HG03354 (cell line): ENCODE measurements at regions not wholly inside any gene's neighbourhood (a gene's known extent, or its start where the extent isn't known, plus 50 kb on each side); places are given as distances from the start of the nearest gene placed in this dataset.

Source experiments
- ATAC-seq: cut with Tn5 transposase; IDR thresholded peaks from one replicate; pipeline ENCODE4 v1.9.1; 2021; ENCODE audit warnings: mild to moderate bottlenecking; ENCODE audit not compliant: unreplicated experiment, poor library complexity, severe bottlenecking

- no peak for ATAC-seq
Observed at GRCh38 chr7:49243521-49243920, 319.2 kb downstream of the CDC14C start.

GRCh38 chr7:49244543-49244942, 320.2 kb downstream of the CDC14C start:
- no peak for ATAC-seq

- ATAC-seq: no peak
Observed at GRCh38 chr7:49245062-49245461, 320.7 kb downstream of the CDC14C start.

GRCh38 chr7:49247759-49248158, 323.4 kb downstream of the CDC14C start:
- ATAC-seq: no peak

- no peak for ATAC-seq
Observed at GRCh38 chr7:49255054-49255453, 330.7 kb downstream of the CDC14C start.

GRCh38 chr7:49260538-49260937, 336.2 kb downstream of the CDC14C start:
- no peak for ATAC-seq

- no peak for ATAC-seq
Observed at GRCh38 chr7:49261928-49262327, 337.6 kb downstream of the CDC14C start.

GRCh38 chr7:49264530-49264929, 340.2 kb downstream of the CDC14C start:
- no peak for ATAC-seq

GRCh38 chr7:49273897-49274296, 349.6 kb downstream of the CDC14C start:
- ATAC-seq: no peak

GRCh38 chr7:49279891-49280290, 355.5 kb downstream of the CDC14C start:
- no peak for ATAC-seq

- no peak for ATAC-seq
Observed at GRCh38 chr7:49287653-49288052, 363.3 kb downstream of the CDC14C start.

GRCh38 chr7:49294611-49295010, 370.3 kb downstream of the CDC14C start:
- ATAC-seq: no peak

- ATAC-seq: no peak
Observed at GRCh38 chr7:49295146-49295545, 370.8 kb downstream of the CDC14C start.

GRCh38 chr7:49297958-49298357, 373.6 kb downstream of the CDC14C start:
- ATAC-seq: no peak

GRCh38 chr7:49308787-49309186, 384.4 kb downstream of the CDC14C start:
- ATAC-seq: no peak

- no peak for ATAC-seq
Observed at GRCh38 chr7:49320083-49320482, 395.7 kb downstream of the CDC14C start.

- ATAC-seq: no peak
Observed at GRCh38 chr7:49321843-49322242, 397.5 kb downstream of the CDC14C start.

- no peak for ATAC-seq
Observed at GRCh38 chr7:49322476-49322875, 398.1 kb downstream of the CDC14C start.

GRCh38 chr7:49324040-49324439, 399.7 kb downstream of the CDC14C start:
- no peak for ATAC-seq

- no peak for ATAC-seq
Observed at GRCh38 chr7:49324707-49325106, 400.4 kb downstream of the CDC14C start.

- no peak for ATAC-seq
Observed at GRCh38 chr7:49325571-49325970, 401.2 kb downstream of the CDC14C start.

- no peak for ATAC-seq
Observed at GRCh38 chr7:49327155-49327554, 402.8 kb downstream of the CDC14C start.
